Kidney (tissue), 13 donors: ENCODE measurements at regions not wholly inside any gene's neighbourhood (a gene's known extent, or its start where the extent isn't known, plus 50 kb on each side); places are given as distances from the start of the nearest gene placed in this dataset.

Experiments
- DNase-seq, 5 donors: peaks; one replicate each; pipeline ENCODE4 v3.0.0-alpha.2; 2013 to 2020
- FAIRE-seq: peaks from 2 replicates; lab custom pipeline; 2012; peaks lifted over from hg19 to GRCh38; lab: Jason Lieb, UNC
- H3K27ac ChIP-seq, 2 donors: one replicate each; pipeline ENCODE4 v1.7.0; 2013; ENCODE audit warnings: low read depth in 2 of 2, low read length in 2 of 2, inconsistent platforms in 1 of 2
- H3K27me3 ChIP-seq: one replicate; pipeline ENCODE4 v1.7.1; 2013; ENCODE audit warnings: low read length, inconsistent platforms; ENCODE audit not compliant: control insufficient read depth, insufficient read depth
- H3K36me3 ChIP-seq, 3 donors: one replicate each; pipeline versions ENCODE4 v1.7.0 to v1.7.1; 2013; ENCODE audit warnings: low read length in 3 of 3, control low read depth in 1 of 3, inconsistent platforms in 1 of 3; ENCODE audit not compliant: insufficient read depth in 3 of 3, control insufficient read depth in 2 of 3
- H3K4me1 ChIP-seq, 3 donors: one replicate each; pipeline versions ENCODE4 v1.7.0 to v1.7.1; 2013; ENCODE audit warnings: low read length in 3 of 3, inconsistent platforms in 1 of 3, low read depth in 1 of 3; ENCODE audit not compliant: control insufficient read depth in 2 of 3, insufficient read depth in 2 of 3
- H3K4me3 ChIP-seq, 3 donors: one replicate each; pipeline versions ENCODE4 v1.7.0 to v1.8.1; 2013; ENCODE audit warnings: low read length in 3 of 3, control low read depth in 1 of 3, inconsistent platforms in 1 of 3
- H3K9ac ChIP-seq, 3 donors: one replicate each; pipeline versions ENCODE4 v1.7.0 to v1.7.1; 2013; ENCODE audit warnings: low read length in 3 of 3, control low read depth in 1 of 3, inconsistent platforms in 1 of 3
- H3K9me3 ChIP-seq, 3 donors: one replicate each; pipeline versions ENCODE4 v1.7.0 to v1.7.1; 2013; ENCODE audit warnings: low read length in 3 of 3, control low read depth in 1 of 3, inconsistent platforms in 1 of 3; ENCODE audit not compliant: control insufficient read depth in 2 of 3, insufficient read depth in 1 of 3
- CTCF ChIP-seq: IDR thresholded peaks from 3 replicates; pipeline ENCODE4 v1.5.1; 2012; ENCODE audit warnings: mild to moderate bottlenecking, moderate library complexity, borderline replicate concordance; ENCODE audit not compliant: insufficient read depth; ENCODE audit errors: extremely low read depth
- intact Hi-C: fragments of 100-400 bp; cut with DNase I; formaldehyde crosslinking; loops from one replicate; pipeline ENCODE4 v1.11.1; 2022
- donor health status: control.
- donor health status: control.
- donor health status: control.
- donor health status: control.
- donor health status: control.
- donor health status: DM: yes; HTN: yes; CAD: no.
- donor health status: Normal renal cell carcinoma (clear cell type).

GRCh38 chr15:95887666-95888390, 442.7 kb upstream of the NR2F2 start:
- Histone ChIP-seq H3K4me3 (no peak overlapping the region), H3K4me1 (peaks cover 0 to 5% (median 3%) of the 10 kb centered on the region in 3 donors), H3K9ac (no peak overlapping the region), H3K27me3 (no peaks in the 10 kb centered on the region), H3K9me3 (no peaks in the 10 kb centered on the region), H3K27ac (no peak overlapping the region), H3K36me3 (no peaks in the 10 kb centered on the region)
- DNase-seq (no peak), FAIRE-seq (no peak)
- intact Hi-C loops, result no loop called here
- no peak for TF ChIP-seq CTCF

GRCh38 chr15:95888762-95889161, 441.7 kb upstream of the NR2F2 start:
- H3K36me3 ChIP-seq, result no peaks in the 10 kb centered on the region
- TF ChIP-seq CTCF, result no peak
- no peak overlapping the region for H3K27ac ChIP-seq
- no peaks in the 10 kb centered on the region for H3K9me3 ChIP-seq
- no peaks in the 10 kb centered on the region for H3K27me3 ChIP-seq
- no peak overlapping the region for H3K9ac ChIP-seq
- H3K4me1 ChIP-seq, result peaks cover 0 to 5% (median 3%) of the 10 kb centered on the region in 3 donors
- intact Hi-C loops, result no loop called here
- DNase-seq (no peak), FAIRE-seq (no peak)
- no peak overlapping the region for H3K4me3 ChIP-seq

GRCh38 chr15:95894407-95894956, 436.0 kb upstream of the NR2F2 start:
- FAIRE-seq, result no peak

More at GRCh38 chr15:95894407-95894956, 436.0 kb upstream of the NR2F2 start:
- DNase-seq, result peak in 2 of 5 donors; percentile 52 to 64
- Histone ChIP-seq H3K27me3 (no peaks in the 10 kb centered on the region), H3K27ac (no peak overlapping the region), H3K4me1 (peaks cover 0 to 14% (median 6%) of the 10 kb centered on the region in 3 donors), H3K4me3 (no peak overlapping the region), H3K9me3 (no peaks in the 10 kb centered on the region), H3K36me3 (no peaks in the 10 kb centered on the region), H3K9ac (no peak overlapping the region)
- no peak for TF ChIP-seq CTCF
- intact Hi-C loops, result no loop called here
